ENCODE measurements at regions not wholly inside any gene's neighbourhood (a gene's known extent, or its start where the extent isn't known, plus 50 kb on each side); places are given as distances from the start of the nearest gene placed in this dataset.

DNA sequence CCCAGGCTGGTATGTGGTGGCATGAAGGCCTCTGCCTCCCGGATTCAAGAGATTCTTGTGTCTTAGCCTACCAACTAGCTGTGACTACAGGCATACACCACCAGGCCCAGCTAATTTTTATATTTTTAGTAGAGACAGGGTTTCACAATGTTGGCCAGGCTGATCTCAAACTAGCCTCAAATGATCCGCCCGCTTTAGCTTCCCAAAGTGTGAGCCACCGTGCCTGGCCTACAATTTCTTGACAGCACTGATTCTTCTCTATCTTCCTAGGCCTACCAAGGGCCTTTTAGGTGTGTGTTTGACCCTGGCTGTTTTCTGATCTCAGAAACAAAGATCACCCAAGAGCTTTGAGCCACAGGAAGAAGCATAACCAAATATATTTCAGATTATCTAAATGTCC lies 540.8 kb upstream of the ADAMTS5 start:
- H3K9ac ChIP-seq (ENCODE audit: low read depth, low read length): no peak overlapping the region
- H3K4me1 ChIP-seq (ENCODE audit: insufficient read depth, low read length): no peaks in the 10 kb centered on the region
- no peak overlapping the region for H3K4me3 ChIP-seq (ENCODE audit: low read depth in 1 of 2, low read length in 2 of 2)
- no peaks in the 10 kb centered on the region for H4K20me1 ChIP-seq (ENCODE audit: insufficient read depth, low read length)
- H3K4me2 ChIP-seq (ENCODE audit: insufficient read depth, low read length): no peak overlapping the region
- H3K9me3 ChIP-seq (ENCODE audit: insufficient read depth, low read length, severe bottlenecking): no peaks in the 10 kb centered on the region
- H3K27ac ChIP-seq (ENCODE audit: low read length): no peak overlapping the region
- no peak overlapping the region for H2AFZ ChIP-seq (ENCODE audit: low read depth, low read length)
- no peaks in the 10 kb centered on the region for H3K79me2 ChIP-seq (ENCODE audit: insufficient read depth, low read length)
- TF ChIP-seq CTCF (IDR thresholded peaks at IDR 0.05; ENCODE audit: borderline replicate concordance, extremely low read depth, low read length, poor library complexity, severe bottlenecking) (no peak), EZH2 (IDR thresholded peaks at IDR 0.05; ENCODE audit: borderline replicate concordance, low read depth, low read length, severe bottlenecking) (no peak)
- no peak for DNase-seq
- no peaks in the 10 kb centered on the region for H3K27me3 ChIP-seq (ENCODE audit: insufficient read depth, low read length, poor library complexity)
- no peaks in the 10 kb centered on the region for H3K36me3 ChIP-seq (ENCODE audit: insufficient read depth, low read length)
- no peak for ATAC-seq (ENCODE audit: insufficient read depth, low read depth)

GRCh38 chr21:27505516-27505915 lies 538.6 kb upstream of the ADAMTS5 start:
- ATAC-seq (ENCODE audit: insufficient read depth, low read depth) (no peak), DNase-seq (no peak)
- H4K20me1 ChIP-seq (ENCODE audit: insufficient read depth, low read length): no peaks in the 10 kb centered on the region
- no peak overlapping the region for H3K4me2 ChIP-seq (ENCODE audit: insufficient read depth, low read length)
- H3K9ac ChIP-seq (ENCODE audit: low read depth, low read length): no peak overlapping the region
- no peaks in the 10 kb centered on the region for H3K9me3 ChIP-seq (ENCODE audit: insufficient read depth, low read length, severe bottlenecking)
- H2AFZ ChIP-seq (ENCODE audit: low read depth, low read length): no peak overlapping the region
- no peaks in the 10 kb centered on the region for H3K27me3 ChIP-seq (ENCODE audit: insufficient read depth, low read length, poor library complexity)
- no peaks in the 10 kb centered on the region for H3K79me2 ChIP-seq (ENCODE audit: insufficient read depth, low read length)
- no peak for TF ChIP-seq EZH2 (IDR thresholded peaks at IDR 0.05; ENCODE audit: borderline replicate concordance, low read depth, low read length, severe bottlenecking)
- TF ChIP-seq CTCF (IDR thresholded peaks at IDR 0.05; ENCODE audit: borderline replicate concordance, extremely low read depth, low read length, poor library complexity, severe bottlenecking): no peak
- no peak overlapping the region for H3K27ac ChIP-seq (ENCODE audit: low read length)
- no peaks in the 10 kb centered on the region for H3K36me3 ChIP-seq (ENCODE audit: insufficient read depth, low read length)
- H3K4me3 ChIP-seq (ENCODE audit: low read depth in 1 of 2, low read length in 2 of 2): no peak overlapping the region
- no peaks in the 10 kb centered on the region for H3K4me1 ChIP-seq (ENCODE audit: insufficient read depth, low read length)

- Histone ChIP-seq H3K4me1 (ENCODE audit: insufficient read depth, low read length) (no peaks in the 10 kb centered on the region), H3K27ac (ENCODE audit: low read length) (no peak overlapping the region), H3K27me3 (ENCODE audit: insufficient read depth, low read length, poor library complexity) (no peaks in the 10 kb centered on the region), H2AFZ (ENCODE audit: low read depth, low read length) (no peak overlapping the region), H3K36me3 (ENCODE audit: insufficient read depth, low read length) (no peaks in the 10 kb centered on the region), H3K79me2 (ENCODE audit: insufficient read depth, low read length) (no peaks in the 10 kb centered on the region), H4K20me1 (ENCODE audit: insufficient read depth, low read length) (no peaks in the 10 kb centered on the region), H3K4me3 (ENCODE audit: low read depth in 1 of 2, low read length in 2 of 2) (no peak overlapping the region), H3K9me3 (ENCODE audit: insufficient read depth, low read length, severe bottlenecking) (no peaks in the 10 kb centered on the region), H3K4me2 (ENCODE audit: insufficient read depth, low read length) (no peak overlapping the region), H3K9ac (ENCODE audit: low read depth, low read length) (no peak overlapping the region)
- TF ChIP-seq CTCF (IDR thresholded peaks at IDR 0.05; ENCODE audit: borderline replicate concordance, extremely low read depth, low read length, poor library complexity, severe bottlenecking): no peak
- TF ChIP-seq EZH2 (IDR thresholded peaks at IDR 0.05; ENCODE audit: borderline replicate concordance, low read depth, low read length, severe bottlenecking): no peak
- DNase-seq (no peak), ATAC-seq (ENCODE audit: insufficient read depth, low read depth) (no peak)
Observed at GRCh38 chr21:27502801-27503200, 535.9 kb upstream of the ADAMTS5 start.

DNA sequence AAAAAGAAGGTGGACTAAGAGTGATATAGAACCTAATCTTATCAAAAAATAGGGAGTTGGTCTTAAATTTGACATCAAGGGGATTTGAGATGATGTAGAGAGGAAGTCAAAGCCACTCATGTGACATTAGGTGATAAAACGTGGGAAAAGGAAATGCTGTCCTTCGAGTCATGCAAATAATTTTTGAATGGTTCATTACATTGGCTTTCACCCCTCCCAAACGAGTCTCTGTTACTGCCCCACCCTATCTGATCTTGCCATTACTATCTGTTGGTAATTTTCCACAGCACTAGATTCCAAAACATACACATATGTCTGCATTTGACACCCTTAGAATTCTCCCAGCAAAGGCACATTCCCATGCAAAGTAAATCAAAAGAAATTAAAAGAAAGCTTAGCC lies 531.1 kb upstream of the ADAMTS5 start:
- TF ChIP-seq CTCF (IDR thresholded peaks at IDR 0.05; ENCODE audit: borderline replicate concordance, extremely low read depth, low read length, poor library complexity, severe bottlenecking) (no peak), EZH2 (IDR thresholded peaks at IDR 0.05; ENCODE audit: borderline replicate concordance, low read depth, low read length, severe bottlenecking) (no peak)
- Histone ChIP-seq H4K20me1 (ENCODE audit: insufficient read depth, low read length) (no peaks in the 10 kb centered on the region), H3K9ac (ENCODE audit: low read depth, low read length) (no peak overlapping the region), H3K27ac (ENCODE audit: low read length) (no peak overlapping the region), H3K79me2 (ENCODE audit: insufficient read depth, low read length) (no peaks in the 10 kb centered on the region), H3K36me3 (ENCODE audit: insufficient read depth, low read length) (no peaks in the 10 kb centered on the region), H3K27me3 (ENCODE audit: insufficient read depth, low read length, poor library complexity) (no peaks in the 10 kb centered on the region), H3K4me3 (ENCODE audit: low read depth in 1 of 2, low read length in 2 of 2) (no peak overlapping the region), H2AFZ (ENCODE audit: low read depth, low read length) (no peak overlapping the region), H3K9me3 (ENCODE audit: insufficient read depth, low read length, severe bottlenecking) (no peaks in the 10 kb centered on the region), H3K4me2 (ENCODE audit: insufficient read depth, low read length) (no peak overlapping the region), H3K4me1 (ENCODE audit: insufficient read depth, low read length) (no peaks in the 10 kb centered on the region)
- ATAC-seq (ENCODE audit: insufficient read depth, low read depth): no peak
- DNase-seq: no peak
